ENCODE measurements at regions not wholly inside any gene's neighbourhood (a gene's known extent, or its start where the extent isn't known, plus 50 kb on each side); places are given as distances from the start of the nearest gene placed in this dataset.

- ATAC-seq: no peak
- TF ChIP-seq TSHZ2 (CRISPR knock-in tag; IDR thresholded peaks at IDR 0.05) (no peak), ZFP3 (CRISPR knock-in tag; IDR thresholded peaks at IDR 0.05) (peak; percentile 87)
Observed at GRCh38 chr2:78782196-78782595, 243.3 kb upstream of the REG3G start.

- TF ChIP-seq CSRNP3 (CRISPR knock-in tag; IDR thresholded peaks at IDR 0.05) (no peak), ZFP3 (CRISPR knock-in tag; IDR thresholded peaks at IDR 0.05) (no peak), CSDC2 (CRISPR knock-in tag; IDR thresholded peaks at IDR 0.05) (no peak), PPARA (CRISPR knock-in tag; IDR thresholded peaks at IDR 0.05; ENCODE audit: borderline replicate concordance) (no peak), ARNTL (CRISPR knock-in tag; IDR thresholded peaks at IDR 0.05; ENCODE audit: borderline replicate concordance, low read depth) (no peak), TOX (CRISPR knock-in tag; IDR thresholded peaks at IDR 0.05; ENCODE audit: borderline replicate concordance) (no peak), CREB5 (CRISPR knock-in tag; IDR thresholded peaks at IDR 0.05; ENCODE audit: low read depth) (no peak), TCF4 (CRISPR knock-in tag; IDR thresholded peaks at IDR 0.05; ENCODE audit: borderline replicate concordance) (no peak), ZNF70 (CRISPR knock-in tag; IDR thresholded peaks at IDR 0.05) (no peak), TSHZ2 (CRISPR knock-in tag; IDR thresholded peaks at IDR 0.05) (no peak), RARB (CRISPR knock-in tag; IDR thresholded peaks at IDR 0.05) (no peak), OSR1 (CRISPR knock-in tag; IDR thresholded peaks at IDR 0.05) (no peak), POU6F1 (CRISPR knock-in tag; IDR thresholded peaks at IDR 0.05; ENCODE audit: borderline replicate concordance, low read depth) (no peak)
- ATAC-seq: no peak
Observed at GRCh38 chr2:78811955-78812610, 213.4 kb upstream of the REG3G start.

GRCh38 chr2:78814331-78814986, 211.0 kb upstream of the REG3G start:
- no peak for ATAC-seq
- no peak for TF ChIP-seq CREB5 (CRISPR knock-in tag; IDR thresholded peaks at IDR 0.05; ENCODE audit: low read depth)
- TF ChIP-seq POU6F1 (CRISPR knock-in tag; IDR thresholded peaks at IDR 0.05; ENCODE audit: borderline replicate concordance, low read depth): no peak
- no peak for TF ChIP-seq ZNF8 (CRISPR knock-in tag; IDR thresholded peaks at IDR 0.05)
- no peak for TF ChIP-seq ARNTL (CRISPR knock-in tag; IDR thresholded peaks at IDR 0.05; ENCODE audit: borderline replicate concordance, low read depth)
- TF ChIP-seq ZNF70 (CRISPR knock-in tag; IDR thresholded peaks at IDR 0.05): no peak
- no peak for TF ChIP-seq CSDC2 (CRISPR knock-in tag; IDR thresholded peaks at IDR 0.05)
- TF ChIP-seq TCF4 (CRISPR knock-in tag; IDR thresholded peaks at IDR 0.05; ENCODE audit: borderline replicate concordance): no peak
- TF ChIP-seq ISL1 (CRISPR knock-in tag; IDR thresholded peaks at IDR 0.05): no peak
- no peak for TF ChIP-seq RARB (CRISPR knock-in tag; IDR thresholded peaks at IDR 0.05)
- TF ChIP-seq OSR1 (CRISPR knock-in tag; IDR thresholded peaks at IDR 0.05): no peak
- no peak for TF ChIP-seq ZFP30 (CRISPR knock-in tag; IDR thresholded peaks at IDR 0.05)
- no peak for TF ChIP-seq PATZ1 (CRISPR knock-in tag; IDR thresholded peaks at IDR 0.05; ENCODE audit: borderline replicate concordance)
- no peak for TF ChIP-seq SNAI2 (CRISPR knock-in tag; IDR thresholded peaks at IDR 0.05)
- TF ChIP-seq ZNF565 (CRISPR knock-in tag; conservative IDR thresholded peaks at IDR 0.05; ENCODE audit: low read depth): no peak
- no peak for TF ChIP-seq GLIS3 (CRISPR knock-in tag; IDR thresholded peaks at IDR 0.05)

All from SK-N-SH treated with all-trans-retinoic acid at 6 μM for 48 hours (cell line).